ENCODE measurements at regions not wholly inside any gene's neighbourhood (a gene's known extent, or its start where the extent isn't known, plus 50 kb on each side); places are given as distances from the start of the nearest gene placed in this dataset.

DNA sequence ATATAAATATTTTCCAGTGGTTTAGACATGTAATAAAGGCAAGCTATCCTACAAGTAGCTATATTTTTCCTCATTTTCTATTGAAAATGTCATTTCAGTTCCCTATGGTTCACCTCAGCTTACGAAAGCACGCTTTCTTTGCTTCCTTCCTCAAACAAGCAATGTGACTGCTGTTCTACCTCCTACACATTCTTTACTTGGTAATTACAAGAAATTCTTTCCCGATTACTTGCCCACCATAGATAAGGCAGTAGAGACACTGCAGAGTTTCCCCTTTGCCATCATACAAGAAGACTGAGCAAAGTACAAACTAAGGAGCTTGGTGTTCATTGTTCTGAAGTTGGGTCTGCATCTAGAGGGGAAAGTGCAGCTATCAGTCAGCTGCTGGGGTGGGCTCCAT is 249.4 kb downstream of the CRPPA start:
- Histone ChIP-seq H4K5ac (ENCODE audit: low read depth, low read length) (no peak overlapping the region), H2BK5ac (ENCODE audit: low read depth, low read length, poor library complexity, severe bottlenecking) (no peak overlapping the region), H2BK20ac (ENCODE audit: low read depth, low read length) (no peak overlapping the region), H2AK9ac (replicated peaks; ENCODE audit: low read depth, low read length, poor library complexity) (no peak overlapping the region), H3K4me2 (ENCODE audit: low read depth, low read length) (no peak overlapping the region), H2AFZ (replicated peaks; ENCODE audit: low read length, poor library complexity) (no peak overlapping the region), H3K4me3 (ENCODE audit: insufficient read depth, low read depth, low read length) (no peak overlapping the region), H3K23ac (ENCODE audit: low read depth, low read length) (no peak overlapping the region), H3K27ac (ENCODE audit: insufficient read depth, low read length) (no peak overlapping the region), H3K9me1 (ENCODE audit: insufficient read depth, low read length) (no peaks in the 10 kb centered on the region), H2BK120ac (ENCODE audit: low read depth, low read length) (no peak overlapping the region), H3K4me1 (ENCODE audit: control insufficient read depth, insufficient read depth, low read length) (no peaks in the 10 kb centered on the region), H3K56ac (ENCODE audit: extremely low read depth, insufficient read depth, low read length) (no peak overlapping the region), H3K14ac (replicated peaks; ENCODE audit: low read depth, low read length) (no peak overlapping the region; the same call in 1 of the 2 replicates), H3K4ac (ENCODE audit: low read depth, low read length) (no peak overlapping the region), H3K18ac (ENCODE audit: low read depth, low read length) (no peak overlapping the region), H4K8ac (ENCODE audit: low read depth in 2 of 2, low read length in 2 of 2) (no peak overlapping the region), H3K9me3 (ENCODE audit: control insufficient read depth, insufficient read depth, low read length) (no peaks in the 10 kb centered on the region; the same call in 1 of the 2 replicates), H3K27me3 (ENCODE audit: control insufficient read depth, insufficient read depth, low read length) (no peaks in the 10 kb centered on the region), H4K20me1 (ENCODE audit: insufficient read depth, low read length) (no peaks in the 10 kb centered on the region), H3K9ac (ENCODE audit: low read depth, low read length) (no peak overlapping the region), H2BK15ac (ENCODE audit: low read depth, low read length) (no peak overlapping the region), H4K91ac (ENCODE audit: insufficient read depth, low read depth, low read length) (no peak overlapping the region), H3K79me1 (ENCODE audit: low read depth in 1 of 2, low read length in 2 of 2) (no peaks in the 10 kb centered on the region), H2AK5ac (ENCODE audit: low read depth, low read length) (no peak overlapping the region), H3K36me3 (ENCODE audit: control insufficient read depth, insufficient read depth, low read length) (no peaks in the 10 kb centered on the region)
- in situ Hi-C loops (cut with MboI; ENCODE audit: low sequenced_read_pairs) (no loop called here), dilution Hi-C loops (cut with HindIII; ENCODE audit: low sequenced_read_pairs, unreplicated experiment) (no loop called here), intact Hi-C loops (cut with micrococcal nuclease) (no loop called here)
- TF ChIP-seq POLR2A (IDR thresholded peaks at IDR 0.05; ENCODE audit: low read depth, low read length) (no peak), CEBPB (IDR thresholded peaks at IDR 0.05; ENCODE audit: low read depth, low read length) (no peak)
- ChIA-PET POLR2A (ENCODE audit: unreplicated experiment) (no interaction called here), CTCF (interaction anchor here (0.9 kb wide), 1 partner anchor 33 kb away, joined by 3 read pairs; no protein-coding TSS in a partner anchor)
- ATAC-seq (ENCODE audit: low read depth) (no peak), DNase-seq (peak; percentile 7)
- WGBS, 2 experiments (ENCODE audit: extremely low coverage in 2 of 2, insufficient read length in 1 of 2), result no CpG with 5 or more reads among the region's 3 CpGs
- BruUV-seq (replicated peaks), result no TSS peak
